HG02678 (cell line): ENCODE measurements at regions not wholly inside any gene's neighbourhood (a gene's known extent, or its start where the extent isn't known, plus 50 kb on each side); places are given as distances from the start of the nearest gene placed in this dataset.

Source experiments
- ATAC-seq: cut with Tn5 transposase; IDR thresholded peaks from one replicate; pipeline ENCODE4 v1.9.1; 2021; ENCODE audit warnings: mild to moderate bottlenecking, moderate library complexity; ENCODE audit not compliant: unreplicated experiment

GRCh38 chr16:85173981-85174751 is 61.9 kb upstream of the CIBAR2 start:
- no peak for ATAC-seq

GRCh38 chr16:85174871-85175723 is 62.8 kb upstream of the CIBAR2 start:
- no peak for ATAC-seq

- ATAC-seq = no peak
These were observed 63.5 kb upstream of the CIBAR2 start for GRCh38 chr16:85175724-85176233.

- ATAC-seq = no peak
These were observed 64.5 kb upstream of the CIBAR2 start for GRCh38 chr16:85176541-85177447.

GRCh38 chr16:85177448-85177846 is 65.2 kb upstream of the CIBAR2 start:
- no peak for ATAC-seq

- ATAC-seq = no peak
These were observed 65.8 kb upstream of the CIBAR2 start for GRCh38 chr16:85178006-85178591.

GRCh38 chr16:85178596-85178995 is 66.3 kb upstream of the CIBAR2 start:
- ATAC-seq = no peak

GRCh38 chr16:85179344-85180046 is 67.2 kb upstream of the CIBAR2 start:
- ATAC-seq = no peak

GRCh38 chr16:85180047-85180826 is 68.0 kb upstream of the CIBAR2 start:
- ATAC-seq = no peak

- no peak for ATAC-seq
These were observed 68.8 kb upstream of the CIBAR2 start for GRCh38 chr16:85180827-85181738.

- no peak for ATAC-seq
These were observed 69.5 kb upstream of the CIBAR2 start for GRCh38 chr16:85181739-85182129.

- ATAC-seq = no peak
These were observed 70.0 kb upstream of the CIBAR2 start for GRCh38 chr16:85182286-85182685.

- ATAC-seq = no peak
These were observed 70.5 kb upstream of the CIBAR2 start for GRCh38 chr16:85182774-85183173.

GRCh38 chr16:85183564-85183963 is 71.3 kb upstream of the CIBAR2 start:
- no peak for ATAC-seq

GRCh38 chr16:85184404-85184803 is 72.1 kb upstream of the CIBAR2 start:
- ATAC-seq = no peak

- no peak for ATAC-seq
These were observed 73.2 kb upstream of the CIBAR2 start for GRCh38 chr16:85185303-85186100.

- no peak for ATAC-seq
These were observed 74.7 kb upstream of the CIBAR2 start for GRCh38 chr16:85187002-85187401.
